CD8-positive, alpha-beta memory T cell (primary cell): ENCODE measurements at regions not wholly inside any gene's neighbourhood (a gene's known extent, or its start where the extent isn't known, plus 50 kb on each side); places are given as distances from the start of the nearest gene placed in this dataset.

Source experiments
- CTCF ChIA-PET: fragments of 350-600 bp; sonication (Branson Sonifier 250); formaldehyde crosslinking; loops from one replicate; lab custom pipeline; 2021; ENCODE audit warnings: antibody characterized with exemption; lab: Charles Lee
- POLR2A ChIA-PET: fragments of 350-600 bp; sonication (Branson Sonifier 250); formaldehyde crosslinking; loops from one replicate; lab custom pipeline; 2021; ENCODE audit warnings: antibody characterized with exemption; lab: Charles Lee
- DNase-seq, 5 donors: peaks; one replicate each; pipeline versions ENCODE4 v3.0.0 to v3.0.0-alpha.2; 2020 to 2022; ENCODE audit warnings: mixed read lengths in 1 of 5
- H3K27ac ChIP-seq: one replicate; pipeline ENCODE4 v1.7.0; 2013; ENCODE audit warnings: low read depth, mild to moderate bottlenecking, low read length, moderate library complexity
- H3K27me3 ChIP-seq: 2 replicates; pipeline ENCODE4 v1.7.0; 2013; ENCODE audit warnings: low read length, mild to moderate bottlenecking; ENCODE audit not compliant: insufficient read depth, poor library complexity, severe bottlenecking
- H3K36me3 ChIP-seq: 2 replicates; pipeline ENCODE4 v1.7.0; 2013; ENCODE audit warnings: mild to moderate bottlenecking, low read length, moderate library complexity; ENCODE audit not compliant: insufficient read depth
- H3K4me1 ChIP-seq: 2 replicates; pipeline ENCODE4 v1.7.0; 2013; ENCODE audit warnings: mild to moderate bottlenecking, low read length, moderate library complexity; ENCODE audit not compliant: insufficient read depth
- H3K4me3 ChIP-seq: 2 replicates; pipeline ENCODE4 v1.7.0; 2013; ENCODE audit warnings: mild to moderate bottlenecking, low read length
- H3K9me3 ChIP-seq: 2 replicates; pipeline ENCODE4 v1.7.0; 2013; ENCODE audit warnings: mild to moderate bottlenecking, low read length
- H3K27ac Mint-ChIP-seq, 8 donors: one replicate each; pipeline ENCODE4 v1.8.0; 2020 to 2021; ENCODE audit warnings: mixed read lengths in 8 of 8, mild to moderate bottlenecking in 6 of 8, inconsistent platforms in 3 of 8, moderate library complexity in 3 of 8
- H3K27me3 Mint-ChIP-seq, 2 donors: one replicate each; pipeline ENCODE4 v1.8.0; 2020 to 2021; ENCODE audit warnings: mixed read lengths in 2 of 2, mild to moderate bottlenecking in 1 of 2, moderate library complexity in 1 of 2
- H3K36me3 Mint-ChIP-seq, 3 donors: one replicate each; pipeline ENCODE4 v1.8.0; 2020 to 2021; ENCODE audit warnings: mixed read lengths in 3 of 3, inconsistent platforms in 1 of 3, mild to moderate bottlenecking in 1 of 3
- H3K4me1 Mint-ChIP-seq, 3 donors: one replicate each; pipeline ENCODE4 v1.8.0; 2020 to 2021; ENCODE audit warnings: mixed read lengths in 3 of 3, inconsistent platforms in 1 of 3, mild to moderate bottlenecking in 1 of 3
- H3K4me3 Mint-ChIP-seq, 7 donors: one replicate each; pipeline ENCODE4 v1.8.0; 2020 to 2021; ENCODE audit warnings: mixed read lengths in 7 of 7, mild to moderate bottlenecking in 6 of 7, moderate library complexity in 4 of 7, inconsistent platforms in 2 of 7
- H3K9me3 Mint-ChIP-seq, 5 donors: one replicate each; pipeline ENCODE4 v1.8.0; 2020 to 2022; ENCODE audit warnings: mixed read lengths in 5 of 5, mild to moderate bottlenecking in 3 of 5, moderate library complexity in 2 of 5, inconsistent platforms in 1 of 5

GRCh38 chr4:17163156-17163771, 264.8 kb upstream of the LDB2 start:
- H3K27ac ChIP-seq = no peak overlapping the region
- no peaks in the 10 kb centered on the region for H3K36me3 Mint-ChIP-seq
- no peaks in the 10 kb centered on the region for H3K36me3 ChIP-seq
- H3K27me3 Mint-ChIP-seq = peaks cover 7 to 8% of the 10 kb centered on the region in 2 donors
- H3K4me3 ChIP-seq = no peak overlapping the region
- peaks cover 0 to 7% (median 2%) of the 10 kb centered on the region in 3 donors for H3K4me1 Mint-ChIP-seq
- ChIA-PET CTCF (no interaction called here), POLR2A (no interaction called here)
- H3K9me3 Mint-ChIP-seq = peaks cover 12 to 14% (median 14%) of the 10 kb centered on the region in 5 donors
- DNase-seq = no peak
- no peaks in the 10 kb centered on the region for H3K27me3 ChIP-seq
- no peak overlapping the region for H3K4me3 Mint-ChIP-seq
- H3K9me3 ChIP-seq = no peaks in the 10 kb centered on the region
- no peaks in the 10 kb centered on the region for H3K4me1 ChIP-seq
- no peak overlapping the region for H3K27ac Mint-ChIP-seq

- Mint-ChIP-seq H3K4me3 (no peak overlapping the region), H3K4me1 (peaks cover 0 to 7% (median 2%) of the 10 kb centered on the region in 3 donors), H3K36me3 (no peaks in the 10 kb centered on the region), H3K27ac (no peak overlapping the region), H3K27me3 (peaks cover 0 to 3% of the 10 kb centered on the region in 2 donors), H3K9me3 (peaks cover 4 to 14% (median 8%) of the 10 kb centered on the region in 5 donors)
- Histone ChIP-seq H3K9me3 (no peaks in the 10 kb centered on the region), H3K4me3 (no peak overlapping the region), H3K27me3 (no peaks in the 10 kb centered on the region), H3K36me3 (no peaks in the 10 kb centered on the region), H3K27ac (no peak overlapping the region), H3K4me1 (no peaks in the 10 kb centered on the region)
- POLR2A ChIA-PET = no interaction called here
- CTCF ChIA-PET = no interaction called here
- no peak for DNase-seq
Measured at GRCh38 chr4:17157304-17157703, 258.9 kb upstream of the LDB2 start.

- Histone ChIP-seq H3K27me3 (no peaks in the 10 kb centered on the region), H3K9me3 (no peaks in the 10 kb centered on the region), H3K27ac (no peak overlapping the region), H3K4me3 (no peak overlapping the region), H3K36me3 (no peaks in the 10 kb centered on the region), H3K4me1 (no peaks in the 10 kb centered on the region)
- Mint-ChIP-seq H3K4me1 (peaks cover 0 to under 1% (median 0%) of the 10 kb centered on the region in 3 donors), H3K4me3 (no peak overlapping the region), H3K9me3 (peaks cover 0 to 3% (median 0%) of the 10 kb centered on the region in 5 donors), H3K27ac (no peak overlapping the region), H3K36me3 (no peaks in the 10 kb centered on the region), H3K27me3 (peaks cover 0 to 2% of the 10 kb centered on the region in 2 donors)
- no peak for DNase-seq
- POLR2A ChIA-PET = no interaction called here
- CTCF ChIA-PET = no interaction called here
Measured at GRCh38 chr4:17155486-17155885, 257.0 kb upstream of the LDB2 start.

GRCh38 chr4:17153572-17153971, 255.1 kb upstream of the LDB2 start:
- H3K4me3 ChIP-seq = no peak overlapping the region
- Mint-ChIP-seq H3K27ac (no peak overlapping the region), H3K9me3 (peaks cover 0 to 4% (median 0%) of the 10 kb centered on the region in 5 donors), H3K4me1 (no peaks in the 10 kb centered on the region), H3K4me3 (no peak overlapping the region), H3K36me3 (no peaks in the 10 kb centered on the region), H3K27me3 (peaks cover 0 to 3% of the 10 kb centered on the region in 2 donors)
- no peak overlapping the region for H3K27ac ChIP-seq
- no peak for DNase-seq
- CTCF ChIA-PET = no interaction called here
- no peaks in the 10 kb centered on the region for H3K9me3 ChIP-seq
- H3K27me3 ChIP-seq = no peaks in the 10 kb centered on the region
- H3K4me1 ChIP-seq = no peaks in the 10 kb centered on the region
- no peaks in the 10 kb centered on the region for H3K36me3 ChIP-seq
- POLR2A ChIA-PET = no interaction called here

GRCh38 chr4:17152941-17153540, 254.6 kb upstream of the LDB2 start:
- Mint-ChIP-seq H3K27ac (no peak overlapping the region), H3K4me1 (no peaks in the 10 kb centered on the region), H3K27me3 (peaks cover 0 to 3% of the 10 kb centered on the region in 2 donors), H3K9me3 (peaks cover 0 to 4% (median 0%) of the 10 kb centered on the region in 5 donors), H3K4me3 (no peak overlapping the region), H3K36me3 (no peaks in the 10 kb centered on the region)
- no peaks in the 10 kb centered on the region for H3K36me3 ChIP-seq
- no peaks in the 10 kb centered on the region for H3K9me3 ChIP-seq
- no peaks in the 10 kb centered on the region for H3K4me1 ChIP-seq
- POLR2A ChIA-PET = no interaction called here
- no peak overlapping the region for H3K4me3 ChIP-seq
- CTCF ChIA-PET = no interaction called here
- no peak overlapping the region for H3K27ac ChIP-seq
- DNase-seq = no peak
- no peaks in the 10 kb centered on the region for H3K27me3 ChIP-seq

GRCh38 chr4:17142232-17142711, 243.8 kb upstream of the LDB2 start:
- Histone ChIP-seq H3K27ac (no peak overlapping the region), H3K36me3 (no peaks in the 10 kb centered on the region), H3K27me3 (no peaks in the 10 kb centered on the region), H3K9me3 (no peaks in the 10 kb centered on the region), H3K4me3 (no peak overlapping the region), H3K4me1 (no peaks in the 10 kb centered on the region)
- Mint-ChIP-seq H3K27me3 (peaks cover 0 to 3% of the 10 kb centered on the region in 2 donors), H3K4me1 (no peaks in the 10 kb centered on the region), H3K36me3 (no peaks in the 10 kb centered on the region), H3K9me3 (peaks cover 14 to 28% (median 17%) of the 10 kb centered on the region in 5 donors), H3K4me3 (no peak overlapping the region), H3K27ac (no peak overlapping the region)
- DNase-seq = no peak
- ChIA-PET POLR2A (no interaction called here), CTCF (no interaction called here)

- no peak for DNase-seq
- ChIA-PET POLR2A (no interaction called here), CTCF (no interaction called here)
- no peaks in the 10 kb centered on the region for H3K4me1 Mint-ChIP-seq
- Histone ChIP-seq H3K4me1 (no peaks in the 10 kb centered on the region), H3K27ac (no peak overlapping the region), H3K4me3 (no peak overlapping the region), H3K9me3 (no peaks in the 10 kb centered on the region), H3K27me3 (no peaks in the 10 kb centered on the region), H3K36me3 (no peaks in the 10 kb centered on the region)
- no peaks in the 10 kb centered on the region for H3K36me3 Mint-ChIP-seq
- no peak overlapping the region for H3K27ac Mint-ChIP-seq
- H3K9me3 Mint-ChIP-seq = peaks cover 14 to 28% (median 21%) of the 10 kb centered on the region in 5 donors
- peaks cover under 1 to 8% of the 10 kb centered on the region in 2 donors for H3K27me3 Mint-ChIP-seq
- H3K4me3 Mint-ChIP-seq = no peak overlapping the region
Measured at GRCh38 chr4:17138847-17139246, 240.4 kb upstream of the LDB2 start.

- no peak overlapping the region for H3K4me3 ChIP-seq
- Mint-ChIP-seq H3K36me3 (no peaks in the 10 kb centered on the region), H3K4me1 (no peaks in the 10 kb centered on the region), H3K4me3 (no peak overlapping the region), H3K27ac (no peak overlapping the region), H3K9me3 (peaks cover 8 to 17% (median 12%) of the 10 kb centered on the region in 5 donors), H3K27me3 (peaks cover 3 to 9% of the 10 kb centered on the region in 2 donors)
- no peak overlapping the region for H3K27ac ChIP-seq
- no peak for DNase-seq
- H3K36me3 ChIP-seq = no peaks in the 10 kb centered on the region
- no peaks in the 10 kb centered on the region for H3K9me3 ChIP-seq
- H3K4me1 ChIP-seq = no peaks in the 10 kb centered on the region
- ChIA-PET CTCF (no interaction called here), POLR2A (no interaction called here)
- H3K27me3 ChIP-seq = no peaks in the 10 kb centered on the region
Measured at GRCh38 chr4:17134565-17134964, 236.1 kb upstream of the LDB2 start.
